CD4-positive, alpha-beta T cell treated with Interleukin-4 for 4 hours (primary cell): ENCODE measurements at regions not wholly inside any gene's neighbourhood (a gene's known extent, or its start where the extent isn't known, plus 50 kb on each side); places are given as distances from the start of the nearest gene placed in this dataset.
"Not testable (repeated sequence)": the region's sequence is repeated elsewhere in the genome, so short reads cannot be mapped to it uniquely, and the experiment has no call there.

ENCODE experiments used
- DNase-seq: peaks from one replicate; pipeline ENCODE4 v3.0.0-alpha.2; 2020

GRCh38 chr1:214095896-214096295 is 108.1 kb downstream of the PROX1 start:
- DNase-seq = not testable (repeated sequence)

GRCh38 chr1:214101246-214101645 is 113.5 kb downstream of the PROX1 start:
- no peak for DNase-seq

GRCh38 chr1:214101828-214102227 is 114.1 kb downstream of the PROX1 start:
- no peak for DNase-seq

- DNase-seq = no peak
These were observed 115.1 kb downstream of the PROX1 start for GRCh38 chr1:214102907-214103306.

GRCh38 chr1:214103778-214104177 is 116.0 kb downstream of the PROX1 start:
- no peak for DNase-seq

GRCh38 chr1:214106375-214106774 is 118.6 kb downstream of the PROX1 start:
- no peak for DNase-seq

GRCh38 chr1:214107322-214108096 is 119.7 kb downstream of the PROX1 start:
- no peak for DNase-seq

- DNase-seq = no peak
These were observed 120.3 kb downstream of the PROX1 start for GRCh38 chr1:214108097-214108446.

GRCh38 chr1:214111796-214112195 is 124.0 kb downstream of the PROX1 start:
- no peak for DNase-seq

GRCh38 chr1:214116258-214116657 is 128.5 kb downstream of the PROX1 start:
- DNase-seq = no peak

- no peak for DNase-seq
These were observed 130.0 kb downstream of the PROX1 start for GRCh38 chr1:214117780-214118179.

GRCh38 chr1:214120191-214120590 is 132.4 kb downstream of the PROX1 start:
- DNase-seq = no peak

GRCh38 chr1:214120951-214121350 is 133.2 kb downstream of the PROX1 start:
- no peak for DNase-seq

- DNase-seq = no peak
These were observed 134.3 kb downstream of the PROX1 start for GRCh38 chr1:214122110-214122509.

GRCh38 chr1:214123061-214123784 is 135.4 kb downstream of the PROX1 start:
- DNase-seq = peak; percentile 4

GRCh38 chr1:214124281-214124805 is 136.6 kb downstream of the PROX1 start:
- DNase-seq = no peak

GRCh38 chr1:214124915-214125314 is 137.1 kb downstream of the PROX1 start:
- DNase-seq = no peak

GRCh38 chr1:214125819-214126218 is 138.0 kb downstream of the PROX1 start:
- DNase-seq = no peak

- no peak for DNase-seq
These were observed 138.9 kb downstream of the PROX1 start for GRCh38 chr1:214126697-214127146.

GRCh38 chr1:214127705-214128104 is 139.9 kb downstream of the PROX1 start:
- DNase-seq = no peak

GRCh38 chr1:214135886-214136285 is 145.1 kb upstream of the SMYD2 start:
- no peak for DNase-seq

GRCh38 chr1:214136324-214136919 is 144.5 kb upstream of the SMYD2 start:
- no peak for DNase-seq

GRCh38 chr1:214141486-214141885 is 139.5 kb upstream of the SMYD2 start:
- no peak for DNase-seq
